ENCODE measurements at regions not wholly inside any gene's neighbourhood (a gene's known extent, or its start where the extent isn't known, plus 50 kb on each side); places are given as distances from the start of the nearest gene placed in this dataset.

DNA sequence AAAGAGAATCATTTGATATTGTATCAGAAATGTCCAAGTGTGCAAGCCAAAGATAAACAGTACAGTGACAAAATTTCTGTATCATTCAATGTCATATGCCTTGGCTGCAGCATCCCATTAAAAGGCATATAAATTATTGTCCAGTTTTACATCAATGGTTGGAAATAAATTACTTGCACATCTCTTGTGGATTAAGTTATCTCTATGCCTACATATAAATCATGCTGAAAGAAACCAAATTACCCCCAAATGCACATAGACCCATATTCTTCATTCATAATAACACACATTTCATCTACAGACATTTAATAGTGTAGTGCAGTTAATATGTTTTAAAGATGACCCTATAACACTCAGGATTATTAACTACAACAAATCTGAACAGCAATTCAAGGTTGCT lies 1415.7 kb upstream of the PCDH9 start:
- TF ChIP-seq, protein P1, sequence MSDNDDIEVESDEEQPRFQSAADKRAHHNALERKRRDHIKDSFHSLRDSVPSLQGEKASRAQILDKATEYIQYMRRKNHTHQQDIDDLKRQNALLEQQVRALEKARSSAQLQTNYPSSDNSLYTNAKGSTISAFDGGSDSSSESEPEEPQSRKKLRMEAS (IDR thresholded peaks at IDR 0.05), result no peak
- TF ChIP-seq, protein P2, sequence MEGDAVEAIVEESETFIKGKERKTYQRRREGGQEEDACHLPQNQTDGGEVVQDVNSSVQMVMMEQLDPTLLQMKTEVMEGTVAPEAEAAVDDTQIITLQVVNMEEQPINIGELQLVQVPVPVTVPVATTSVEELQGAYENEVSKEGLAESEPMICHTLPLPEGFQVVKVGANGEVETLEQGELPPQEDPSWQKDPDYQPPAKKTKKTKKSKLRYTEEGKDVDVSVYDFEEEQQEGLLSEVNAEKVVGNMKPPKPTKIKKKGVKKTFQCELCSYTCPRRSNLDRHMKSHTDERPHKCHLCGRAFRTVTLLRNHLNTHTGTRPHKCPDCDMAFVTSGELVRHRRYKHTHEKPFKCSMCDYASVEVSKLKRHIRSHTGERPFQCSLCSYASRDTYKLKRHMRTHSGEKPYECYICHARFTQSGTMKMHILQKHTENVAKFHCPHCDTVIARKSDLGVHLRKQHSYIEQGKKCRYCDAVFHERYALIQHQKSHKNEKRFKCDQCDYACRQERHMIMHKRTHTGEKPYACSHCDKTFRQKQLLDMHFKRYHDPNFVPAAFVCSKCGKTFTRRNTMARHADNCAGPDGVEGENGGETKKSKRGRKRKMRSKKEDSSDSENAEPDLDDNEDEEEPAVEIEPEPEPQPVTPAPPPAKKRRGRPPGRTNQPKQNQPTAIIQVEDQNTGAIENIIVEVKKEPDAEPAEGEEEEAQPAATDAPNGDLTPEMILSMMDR (IDR thresholded peaks at IDR 0.05; ENCODE audit: low read depth, low read length, missing input control), result no peak
- TF ChIP-seq TAF1 (conservative IDR thresholded peaks at IDR 0.05) (no peak), EGR1 (IDR thresholded peaks at IDR 0.05; ENCODE audit: low read depth in 2 of 2) (no peak), YY1 (IDR thresholded peaks at IDR 0.05) (no peak), GABPA (IDR thresholded peaks at IDR 0.05 in 1 of 2, conservative IDR thresholded peaks at IDR 0.05 in 1 of 2) (no peak), SP1 (IDR thresholded peaks at IDR 0.05) (no peak)
